ENCODE measurements at regions not wholly inside any gene's neighbourhood (a gene's known extent, or its start where the extent isn't known, plus 50 kb on each side); places are given as distances from the start of the nearest gene placed in this dataset.

DNA sequence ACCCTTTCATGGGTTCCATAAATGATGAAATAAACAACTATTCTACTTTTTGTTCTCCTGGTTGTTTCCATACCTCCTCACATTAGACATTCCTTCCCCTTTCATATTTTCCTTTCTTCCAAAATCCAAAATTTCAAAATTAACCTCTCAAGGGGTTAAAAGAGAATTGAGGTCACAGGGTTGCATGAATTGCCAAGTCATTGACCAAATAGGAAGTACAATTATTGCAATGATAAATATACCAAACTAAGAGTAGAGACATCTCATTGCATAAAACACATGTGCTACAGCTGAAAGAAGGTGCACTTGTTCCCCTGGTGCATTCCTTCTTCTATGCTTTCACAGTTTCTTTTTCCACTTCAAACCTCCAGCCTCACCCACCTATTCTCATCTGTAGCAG, 136.1 kb downstream of the KCTD12 start:
- no peak for DNase-seq

DNA sequence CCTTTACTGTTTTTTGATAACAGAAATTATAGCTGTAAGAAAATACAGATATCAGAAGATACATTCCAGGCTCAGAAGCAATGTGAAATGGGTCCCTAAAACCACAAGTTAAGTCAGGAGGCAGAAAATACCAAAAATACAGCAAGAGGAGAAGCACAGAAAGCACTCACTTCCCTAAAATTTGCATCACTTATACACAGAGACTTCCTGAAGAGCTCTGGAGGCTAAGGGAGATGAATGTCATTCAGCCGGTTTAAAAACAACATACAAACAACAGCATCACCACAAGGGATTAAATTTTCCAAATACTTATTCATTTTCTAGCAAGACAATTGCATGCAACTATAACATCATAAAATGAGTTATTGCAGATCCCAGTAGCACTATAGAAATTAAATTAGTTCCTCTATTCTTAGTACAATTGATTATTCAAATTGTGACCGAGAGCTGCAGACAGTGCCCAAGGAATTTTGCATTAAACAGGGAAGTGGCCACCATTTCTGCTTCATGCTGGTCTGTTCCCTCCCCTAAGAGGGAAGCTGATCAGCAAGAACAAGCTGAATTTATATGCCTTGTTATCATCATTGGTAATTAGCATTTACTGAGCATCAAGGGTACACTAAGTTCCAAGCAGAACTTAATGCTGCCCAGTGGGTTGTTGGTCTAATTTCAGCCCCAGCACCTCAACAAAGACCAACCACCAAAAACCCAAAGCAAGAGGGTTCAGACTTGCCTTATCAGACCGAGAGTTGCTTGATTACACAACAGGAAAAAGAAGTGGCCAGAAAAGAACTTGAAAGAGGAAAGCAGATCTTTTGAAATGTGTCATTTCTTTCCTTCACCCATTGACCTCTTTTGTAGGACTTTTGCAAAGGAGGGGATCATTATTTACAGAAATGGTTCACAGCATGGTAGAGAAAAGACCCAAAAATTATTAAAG, 140.7 kb downstream of the KCTD12 start:
- no peak for DNase-seq

DNA sequence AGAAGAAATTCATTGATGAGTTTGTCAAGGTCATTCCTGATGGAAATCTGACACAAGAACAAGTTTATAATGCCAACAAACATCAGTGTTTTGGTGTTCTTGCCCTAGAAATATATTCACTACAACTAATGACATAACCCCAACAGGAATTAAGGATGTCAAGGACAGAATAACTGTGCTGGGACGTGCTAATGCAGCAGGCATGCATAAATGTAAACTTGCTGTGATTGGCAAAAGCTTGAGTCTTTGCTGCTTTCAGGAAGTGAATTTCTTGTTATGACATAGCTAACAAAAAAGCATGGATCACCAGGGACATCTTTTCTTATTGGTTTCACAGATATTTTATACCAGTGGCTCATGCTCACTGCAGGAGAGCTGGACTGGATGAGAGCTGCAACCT, 144.6 kb downstream of the KCTD12 start:
- DNase-seq = no peak

DNA sequence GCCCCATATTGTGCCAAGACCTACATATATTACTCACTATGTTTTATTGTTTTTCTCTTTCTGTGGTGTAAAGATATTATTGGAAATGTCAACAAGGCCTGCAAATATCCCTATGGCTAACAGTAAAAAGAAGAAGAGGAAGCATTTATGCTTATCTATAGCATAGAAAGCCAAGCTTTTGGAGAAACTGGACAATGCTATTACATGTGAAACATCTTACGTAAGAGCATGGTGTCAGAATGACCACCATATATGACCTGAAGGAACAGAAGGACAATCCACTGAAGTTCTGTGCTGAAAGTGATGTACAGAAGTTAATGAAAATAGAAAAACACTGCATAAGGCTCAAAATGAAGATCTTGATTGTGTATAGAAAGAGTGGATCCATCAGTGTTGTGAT, 145.2 kb downstream of the KCTD12 start:
- no peak for DNase-seq

DNA sequence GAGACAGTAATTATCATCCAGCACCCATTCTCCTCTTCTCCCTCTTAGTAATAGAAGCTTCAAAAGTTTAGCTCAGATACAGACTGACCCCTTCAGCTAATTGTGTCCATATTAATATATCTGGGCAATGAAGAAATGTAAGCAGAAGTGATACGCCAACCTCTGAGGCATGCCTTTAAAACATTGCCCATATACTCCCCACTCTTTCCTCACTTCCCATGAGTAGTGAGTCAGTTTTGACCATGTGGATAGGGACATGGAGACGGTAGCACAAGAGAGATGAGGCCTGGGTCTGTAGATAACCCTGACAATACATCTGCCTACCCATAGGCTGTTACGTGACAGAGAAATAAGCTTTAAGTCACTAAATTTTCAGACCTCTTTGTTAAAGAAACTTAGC, 147.6 kb downstream of the KCTD12 start:
- no peak for DNase-seq

DNA sequence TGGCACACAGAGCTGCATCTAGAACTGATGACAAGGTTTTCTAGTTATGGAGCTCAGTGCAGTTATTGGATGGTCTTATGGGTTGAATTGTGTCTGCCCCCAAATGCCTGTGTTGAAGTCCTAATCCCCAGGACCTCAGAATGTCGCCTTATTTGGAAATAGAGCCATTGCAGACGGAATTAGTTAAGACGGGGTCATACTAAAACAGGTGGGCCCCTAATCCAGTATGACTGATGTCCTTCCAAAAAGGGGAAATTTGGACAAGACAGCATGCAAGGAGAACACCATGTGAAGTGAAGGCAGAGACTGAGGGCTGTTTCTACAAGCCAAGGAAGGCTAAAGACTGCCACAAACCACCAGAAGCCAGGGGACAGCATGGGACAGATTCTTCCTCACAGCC, 148.7 kb downstream of the KCTD12 start:
- no peak for DNase-seq

DNA sequence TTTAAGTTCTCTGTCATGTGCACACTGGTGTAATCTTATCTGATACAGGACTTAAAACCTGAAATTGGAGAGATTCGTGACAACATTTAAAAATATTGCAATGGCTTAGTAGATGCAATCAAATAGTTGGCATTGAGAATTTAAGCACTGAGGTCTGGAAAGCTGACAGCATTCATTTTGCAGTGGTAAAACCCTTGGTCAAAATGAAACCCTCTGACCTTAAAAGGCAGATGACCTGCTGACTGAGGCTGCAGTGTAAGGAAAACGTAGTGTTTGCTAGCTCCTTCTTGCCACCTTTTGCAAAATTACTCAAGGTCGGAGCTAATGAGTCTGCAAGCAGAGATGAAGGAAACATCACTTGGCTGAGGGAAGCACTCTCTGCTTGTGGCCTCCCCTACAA, 150.6 kb downstream of the KCTD12 start:
- no peak for DNase-seq

DNA sequence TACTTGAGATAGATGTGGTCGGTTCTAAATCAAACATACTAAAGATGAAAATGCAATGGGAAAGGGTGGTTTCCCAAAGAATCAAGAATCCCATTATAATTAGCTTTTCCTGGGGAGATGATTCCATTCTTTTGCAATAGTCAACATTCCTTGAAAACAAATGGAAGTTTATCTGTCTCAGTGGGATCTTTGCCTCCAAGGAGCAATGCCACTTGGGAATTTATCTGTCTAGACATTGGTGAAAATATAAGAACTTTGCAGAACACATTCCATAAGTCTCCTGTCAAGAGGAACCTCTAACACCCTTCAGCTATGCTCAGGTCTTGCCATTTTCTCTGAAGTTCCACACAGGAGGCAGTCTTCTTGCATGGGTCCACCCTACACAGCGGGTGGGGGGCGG, 152.5 kb downstream of the KCTD12 start:
- DNase-seq = no peak

DNA sequence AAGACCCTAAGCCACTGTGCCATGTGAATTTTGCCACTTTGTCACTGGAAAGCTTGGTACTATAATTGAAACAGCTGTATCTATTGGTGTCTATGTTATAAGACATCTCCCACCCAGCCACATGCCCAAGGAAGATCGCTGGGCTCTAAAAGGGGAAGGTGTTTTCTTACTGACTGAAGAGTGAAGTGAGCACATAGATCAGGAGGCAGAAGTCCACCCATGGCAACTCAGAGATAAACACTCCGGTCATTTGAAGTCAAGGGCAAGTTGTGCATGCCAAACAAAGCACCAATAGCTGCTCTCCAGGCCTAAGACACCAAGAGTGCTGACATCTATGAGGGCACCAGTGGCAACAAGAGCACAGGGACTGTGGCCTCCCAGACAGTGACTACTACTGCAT, 153.8 kb downstream of the KCTD12 start:
- DNase-seq = no peak

DNA sequence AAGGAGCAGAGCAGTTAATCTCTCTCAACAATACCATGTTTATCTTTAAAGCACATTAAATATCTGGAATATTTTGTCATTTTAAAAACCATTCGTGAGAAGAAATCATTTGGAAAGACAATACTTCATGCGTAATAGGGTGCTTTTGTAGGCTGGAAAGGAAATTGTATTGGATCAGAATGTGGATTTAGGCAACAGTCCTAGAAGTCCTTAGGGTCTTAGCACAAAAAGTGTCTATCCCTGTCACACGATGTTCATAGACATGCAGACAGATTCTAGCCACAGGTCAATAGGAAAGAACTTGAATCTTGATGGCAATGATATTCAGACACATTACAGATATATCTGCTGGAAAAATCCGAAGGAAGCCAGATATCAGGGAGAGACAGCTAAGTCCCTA, 156.0 kb downstream of the KCTD12 start:
- DNase-seq = no peak

DNA sequence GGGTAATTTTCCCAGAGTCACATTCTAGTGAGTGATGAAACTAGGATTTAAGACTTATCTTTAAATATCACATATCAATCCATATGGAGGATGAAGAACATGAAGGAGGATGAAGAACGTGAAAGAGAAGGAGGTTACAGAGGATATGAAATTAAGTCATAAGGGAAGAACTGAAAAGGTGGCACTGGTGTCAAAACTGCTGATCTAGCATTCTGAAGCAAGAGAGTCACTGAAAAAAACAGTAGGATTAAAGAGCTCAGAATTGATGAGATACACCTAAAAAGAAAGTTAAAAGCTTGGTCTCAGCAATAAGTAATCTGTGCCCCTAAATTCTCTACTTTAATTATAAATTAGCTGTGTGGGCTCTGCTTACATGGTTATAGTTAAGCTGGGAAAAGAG, 156.5 kb downstream of the KCTD12 start:
- DNase-seq = no peak

DNA sequence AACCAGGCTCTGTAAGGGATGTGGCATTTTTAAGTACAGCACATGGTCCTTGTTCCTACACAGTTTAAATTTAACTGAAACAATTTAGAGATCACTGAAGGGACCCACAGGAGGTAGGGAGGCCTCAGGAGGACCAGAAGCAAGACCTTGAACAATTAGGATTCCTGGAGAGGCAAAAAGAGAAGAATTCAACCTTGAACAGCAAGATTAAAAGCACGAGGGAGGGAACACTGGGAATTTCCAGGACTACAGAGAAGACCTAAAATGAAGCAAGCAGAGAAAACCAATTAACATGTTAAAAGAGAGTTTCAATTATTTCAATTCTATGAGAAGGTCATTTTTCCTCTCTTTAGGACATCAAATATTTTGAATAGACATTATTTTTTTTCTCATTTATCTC, 160.3 kb downstream of the KCTD12 start:
- DNase-seq = no peak

DNA sequence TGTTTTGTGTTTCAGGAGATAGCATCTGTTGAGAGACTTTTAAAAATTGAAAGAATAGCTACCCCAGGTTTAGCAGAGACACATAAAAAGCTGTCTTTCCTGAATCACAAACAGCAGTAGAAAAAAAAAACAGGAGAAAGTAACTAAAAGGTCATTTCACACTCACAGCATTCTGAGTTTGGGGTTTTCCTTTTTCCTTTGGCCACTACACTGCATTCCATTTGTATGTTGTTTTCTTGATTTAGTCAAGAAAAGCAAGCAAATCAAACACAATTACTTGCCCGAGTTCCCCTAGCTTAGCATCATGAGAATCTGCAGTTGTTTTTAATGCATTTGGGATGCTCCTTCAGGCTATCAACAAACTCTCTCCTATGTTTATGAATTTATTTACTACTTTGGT, 161.0 kb downstream of the KCTD12 start:
- peak in 1 of 2 donors; percentile 23 for DNase-seq

DNA sequence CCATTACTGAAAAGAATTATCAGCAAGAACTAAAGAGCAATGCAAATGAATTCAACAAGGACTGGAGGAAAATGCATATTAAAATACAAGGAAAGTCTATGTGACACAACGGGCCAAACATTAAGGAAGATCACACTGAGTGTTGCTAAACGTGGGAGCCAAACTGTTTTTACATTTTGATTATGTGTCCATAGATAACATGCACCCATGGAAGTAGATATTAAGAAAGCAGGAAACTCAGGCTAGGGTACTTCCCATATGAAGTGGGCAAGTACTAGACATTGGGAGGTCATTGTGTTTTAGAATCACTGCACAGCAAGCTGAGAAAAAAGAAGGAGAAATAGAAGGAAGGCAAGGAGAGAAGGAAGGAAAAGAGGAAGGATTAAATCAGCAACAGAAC, 161.8 kb downstream of the KCTD12 start:
- no peak for DNase-seq

DNA sequence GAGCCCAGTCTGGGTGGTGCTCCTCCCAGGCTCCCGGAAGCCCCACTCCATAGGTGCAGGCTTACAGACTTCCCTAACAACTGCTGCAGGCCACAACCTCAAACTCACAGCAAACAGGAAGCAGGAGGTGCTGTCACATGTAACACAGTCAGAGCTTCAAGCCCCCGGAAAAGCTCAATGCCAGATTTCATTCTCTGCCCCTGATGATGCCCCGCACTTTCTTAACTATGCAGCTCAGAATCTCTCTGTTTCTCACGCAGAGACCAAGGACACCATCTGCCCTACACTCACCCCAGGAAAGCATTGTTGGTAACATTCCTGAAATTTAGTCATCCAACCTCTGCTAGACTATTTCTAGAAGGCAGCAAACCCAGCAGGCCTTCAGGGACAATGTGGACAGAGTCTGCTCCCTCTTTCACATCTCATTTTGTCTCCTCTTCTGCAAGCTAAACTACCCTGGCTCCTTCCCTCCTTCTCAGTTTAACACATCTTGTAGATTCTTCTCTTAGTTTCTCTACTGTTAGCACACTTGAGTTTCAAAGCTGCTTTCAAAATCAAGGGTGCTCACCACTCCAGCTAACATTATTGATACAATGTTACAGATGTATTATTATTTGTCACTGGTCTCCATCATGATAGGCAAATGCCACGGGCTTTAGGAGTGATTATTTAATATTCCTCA, 162.5 kb downstream of the KCTD12 start:
- no peak for DNase-seq

DNA sequence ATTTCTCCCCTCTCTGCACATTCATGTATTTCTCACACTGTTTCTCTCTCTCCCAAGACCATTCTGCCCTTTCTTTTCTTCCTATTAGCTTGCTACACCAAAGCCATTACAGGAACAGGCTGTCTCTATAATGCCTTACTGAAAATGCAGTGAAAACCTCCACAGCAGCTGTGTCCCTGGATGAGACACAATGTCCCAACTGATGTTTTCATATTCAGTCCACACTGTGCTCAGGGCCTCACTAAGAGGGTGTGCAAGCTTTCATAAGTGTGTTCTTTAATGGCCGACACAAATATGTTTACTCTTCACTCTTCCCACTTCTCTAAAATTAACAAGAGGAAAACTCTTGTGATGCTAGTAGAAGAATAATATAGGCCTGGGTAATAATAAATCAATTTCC, 163.4 kb downstream of the KCTD12 start:
- no peak for DNase-seq

DNA sequence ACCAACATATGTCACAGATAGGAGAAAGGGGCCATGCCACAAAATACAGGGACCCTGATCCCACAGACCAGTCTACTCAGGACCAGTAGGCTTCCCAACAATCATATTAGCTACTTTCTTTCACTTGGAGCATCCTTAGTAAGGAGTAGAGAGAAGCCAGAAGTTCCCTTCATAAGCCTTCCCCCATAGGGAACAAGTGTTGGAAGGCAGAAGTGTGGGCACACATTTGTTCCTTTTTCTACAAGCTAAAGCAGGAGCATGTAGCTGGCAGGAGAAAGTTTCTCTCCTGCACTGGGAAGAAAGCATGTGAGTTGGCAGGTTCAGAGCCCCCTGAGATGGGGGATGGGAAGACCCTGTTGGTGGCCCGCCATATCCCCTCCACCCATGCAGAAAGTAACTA, 165.4 kb downstream of the KCTD12 start:
- no peak for DNase-seq

DNA sequence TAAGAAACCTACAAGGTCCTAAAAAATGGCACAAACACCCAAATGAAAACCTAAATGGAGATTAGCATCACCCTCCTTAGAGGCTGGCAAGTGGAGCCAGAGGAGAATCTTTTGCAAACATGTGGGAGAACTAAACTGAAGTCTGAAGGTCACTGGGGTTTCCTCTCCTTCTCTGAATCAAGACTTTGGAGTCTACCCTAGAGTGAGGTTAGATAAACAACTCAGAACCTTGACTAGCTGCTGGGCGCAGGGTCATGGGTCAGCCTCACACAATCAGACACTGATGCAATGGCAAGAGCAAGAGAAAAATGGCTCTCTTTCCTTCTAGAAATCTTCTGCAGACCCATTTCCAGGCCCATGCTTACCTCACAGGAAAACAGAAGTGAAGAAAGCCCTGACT, 165.8 kb downstream of the KCTD12 start:
- no peak for DNase-seq

DNA sequence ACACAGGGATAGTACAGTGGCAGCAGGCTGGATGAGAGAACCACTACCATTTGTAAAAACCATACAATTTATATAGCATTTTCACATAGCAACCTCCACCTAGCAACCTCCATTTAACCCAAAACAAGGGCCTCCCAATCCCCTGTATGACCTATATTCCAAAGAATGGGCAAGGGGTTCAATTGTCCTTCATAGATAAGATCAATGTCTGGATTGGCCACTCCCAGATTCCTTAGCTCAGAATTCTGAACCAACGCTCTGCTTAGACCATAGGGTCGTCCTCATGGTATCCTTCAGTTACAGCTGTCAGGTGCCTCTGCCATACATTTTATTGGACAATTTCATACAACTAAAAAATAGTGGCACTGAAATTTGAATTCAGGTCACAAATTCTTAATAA, 166.2 kb downstream of the KCTD12 start:
- no peak for DNase-seq

DNA sequence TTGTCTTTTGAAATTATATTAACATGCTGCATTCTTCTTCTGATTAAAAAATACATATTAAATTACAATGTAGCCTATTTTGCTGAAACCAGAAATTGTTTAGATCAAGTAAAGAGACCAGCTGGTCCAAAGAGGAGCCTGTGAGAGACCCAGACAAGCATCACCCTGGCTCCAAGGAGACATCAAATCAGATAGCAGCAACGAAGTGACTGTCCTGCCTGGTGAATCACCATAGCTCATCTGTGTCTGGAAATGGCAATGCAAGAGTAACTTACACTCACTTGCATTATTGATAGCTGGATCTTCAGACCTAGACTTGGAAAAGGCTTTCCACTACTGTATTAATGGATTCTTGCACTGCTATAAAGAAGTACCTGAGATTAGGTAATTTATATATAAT, 169.1 kb downstream of the KCTD12 start:
- DNase-seq = no peak

DNA sequence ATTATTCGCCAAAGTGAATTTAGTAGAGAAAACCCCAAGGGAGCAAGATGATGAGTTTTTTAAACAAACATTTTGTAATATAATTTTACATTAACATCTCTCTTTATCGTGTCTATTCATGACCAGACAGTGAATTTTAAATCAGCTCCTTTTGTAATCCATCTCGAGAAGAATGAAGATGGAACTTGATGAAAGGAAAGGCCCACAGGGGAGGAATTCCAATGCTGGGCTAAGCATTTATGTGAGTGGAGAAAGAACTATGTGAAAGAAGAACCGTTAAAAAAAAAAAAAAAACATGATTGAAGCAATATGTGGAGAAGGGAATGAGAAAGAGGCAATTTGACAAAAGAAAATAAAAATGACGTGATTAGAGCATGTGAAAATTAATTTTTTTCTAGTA, 170.6 kb downstream of the KCTD12 start:
- no peak for DNase-seq

DNA sequence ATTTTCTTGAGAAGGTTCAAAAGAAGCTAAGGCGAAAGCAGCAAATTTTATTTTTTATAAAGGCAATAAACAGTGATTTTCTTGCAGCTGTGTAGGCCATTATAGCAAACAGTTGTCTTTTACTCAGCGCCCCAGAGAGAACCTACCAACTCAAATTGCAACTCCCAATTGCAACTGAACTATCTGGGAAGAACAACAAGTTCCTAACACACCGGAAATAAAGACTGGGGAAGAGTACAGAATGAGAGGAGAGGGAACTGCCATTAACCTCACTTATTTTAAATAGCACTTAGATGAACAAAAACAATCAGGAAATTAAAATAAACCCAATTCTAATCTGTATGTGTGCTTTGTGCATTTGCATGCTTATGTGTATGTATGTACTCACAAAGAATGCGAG, 171.1 kb downstream of the KCTD12 start:
- DNase-seq = no peak

DNA sequence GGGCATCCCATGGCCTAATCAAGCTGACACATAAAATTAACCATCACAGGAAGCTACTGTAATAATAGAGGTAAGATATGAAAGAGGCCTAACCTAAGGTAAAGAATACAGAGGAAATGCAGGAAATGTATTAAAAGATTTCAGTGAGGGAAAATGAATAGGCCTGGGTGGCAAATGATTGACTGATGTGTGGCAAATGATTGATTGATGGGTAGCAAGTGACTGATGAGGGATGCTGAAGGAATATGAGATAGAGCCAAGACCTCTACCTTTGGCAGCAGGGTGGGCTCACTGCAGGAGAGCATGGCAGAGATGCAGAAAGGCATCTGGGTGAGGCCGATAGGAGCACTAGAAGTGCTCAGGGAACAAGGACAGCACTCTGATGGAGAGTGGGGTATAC, 172.9 kb downstream of the KCTD12 start:
- no peak for DNase-seq
